Adrenal gland (tissue), 5 donors: ENCODE measurements at regions not wholly inside any gene's neighbourhood (a gene's known extent, or its start where the extent isn't known, plus 50 kb on each side); places are given as distances from the start of the nearest gene placed in this dataset.

Experiments used
- POLR2A ChIP-seq, 2 donors: fragments of 450-650 bp; IDR thresholded peaks; one replicate each; pipeline ENCODE4 v1.6.1; 2017; ENCODE audit warnings: antibody characterized with exemption in 2 of 2, mild to moderate bottlenecking in 2 of 2, moderate library complexity in 1 of 2
- TF ChIP-seq, protein P1 (sequence below), 6 experiments: fragments of 450-650 bp in 4 of 6; fragments of 200-600 bp in 2 of 6; sonication (generic) in 1 of 6; IDR thresholded peaks; 1 replicate in 5 of 6; 2 replicates in 1 of 6; pipeline versions ENCODE4 v1.5.1 to v1.8.0; 2016 to 2021; ENCODE audit warnings: antibody characterized with exemption in 6 of 6, mild to moderate bottlenecking in 2 of 6, moderate library complexity in 1 of 6
- donor health status: DM: no; HTN: no; CAD: no.

DNA sequence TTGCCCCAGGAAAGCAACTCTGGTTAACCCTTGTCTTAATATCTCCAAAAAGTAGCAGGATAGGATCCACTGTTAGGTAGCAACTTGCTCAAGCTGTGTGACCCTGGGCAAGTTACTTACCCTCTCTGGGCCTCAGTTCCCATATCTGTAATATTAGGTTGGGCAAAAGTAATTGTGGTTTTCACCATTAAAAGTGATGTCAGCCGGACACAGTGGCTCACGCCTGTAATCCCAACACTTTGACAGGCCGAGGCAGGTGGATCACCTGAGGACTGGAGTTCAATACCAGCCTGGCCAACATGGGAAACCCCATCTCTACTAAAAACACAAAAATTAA is 179.3 kb downstream of the FOXL1 start:
- TF ChIP-seq, protein P1, sequence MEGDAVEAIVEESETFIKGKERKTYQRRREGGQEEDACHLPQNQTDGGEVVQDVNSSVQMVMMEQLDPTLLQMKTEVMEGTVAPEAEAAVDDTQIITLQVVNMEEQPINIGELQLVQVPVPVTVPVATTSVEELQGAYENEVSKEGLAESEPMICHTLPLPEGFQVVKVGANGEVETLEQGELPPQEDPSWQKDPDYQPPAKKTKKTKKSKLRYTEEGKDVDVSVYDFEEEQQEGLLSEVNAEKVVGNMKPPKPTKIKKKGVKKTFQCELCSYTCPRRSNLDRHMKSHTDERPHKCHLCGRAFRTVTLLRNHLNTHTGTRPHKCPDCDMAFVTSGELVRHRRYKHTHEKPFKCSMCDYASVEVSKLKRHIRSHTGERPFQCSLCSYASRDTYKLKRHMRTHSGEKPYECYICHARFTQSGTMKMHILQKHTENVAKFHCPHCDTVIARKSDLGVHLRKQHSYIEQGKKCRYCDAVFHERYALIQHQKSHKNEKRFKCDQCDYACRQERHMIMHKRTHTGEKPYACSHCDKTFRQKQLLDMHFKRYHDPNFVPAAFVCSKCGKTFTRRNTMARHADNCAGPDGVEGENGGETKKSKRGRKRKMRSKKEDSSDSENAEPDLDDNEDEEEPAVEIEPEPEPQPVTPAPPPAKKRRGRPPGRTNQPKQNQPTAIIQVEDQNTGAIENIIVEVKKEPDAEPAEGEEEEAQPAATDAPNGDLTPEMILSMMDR (IDR thresholded peaks at IDR 0.05): no peak
- TF ChIP-seq POLR2A (IDR thresholded peaks at IDR 0.05): no peak
